ENCODE measurements at regions not wholly inside any gene's neighbourhood (a gene's known extent, or its start where the extent isn't known, plus 50 kb on each side); places are given as distances from the start of the nearest gene placed in this dataset.

DNA sequence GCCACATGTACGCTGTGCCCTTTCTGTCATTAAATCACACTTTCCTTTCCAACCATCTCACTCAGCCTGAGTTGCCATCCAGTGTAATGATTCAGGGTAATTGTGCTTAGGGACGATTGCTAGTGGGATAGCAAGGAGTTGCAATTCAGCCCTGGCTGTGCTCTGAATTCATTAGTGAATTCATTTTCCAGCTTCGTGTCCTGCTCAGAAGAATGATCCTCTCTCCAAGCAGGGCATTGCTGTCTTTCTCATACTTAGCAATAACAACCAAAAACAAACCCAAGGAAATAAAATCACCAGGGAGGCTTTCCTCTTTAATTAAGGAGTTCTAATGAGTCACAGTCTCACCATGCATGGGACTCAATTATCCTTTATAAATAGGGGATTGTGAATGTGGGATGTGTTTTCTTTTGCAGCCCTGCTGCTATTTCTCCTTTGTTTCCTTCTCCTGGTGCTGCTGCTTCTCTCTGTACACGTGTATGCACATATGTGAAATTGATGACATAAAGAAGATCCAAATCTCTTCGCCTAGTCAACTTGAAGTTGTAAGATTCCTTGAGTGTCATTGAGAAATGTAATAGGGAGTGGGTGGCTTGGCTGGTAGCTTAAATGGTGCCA lies 167.0 kb downstream of the TSEN15 start:
- peak in 1 of 2 donors; percentile 21 for DNase-seq (ENCODE audit: low read depth in 2 of 2)

DNA sequence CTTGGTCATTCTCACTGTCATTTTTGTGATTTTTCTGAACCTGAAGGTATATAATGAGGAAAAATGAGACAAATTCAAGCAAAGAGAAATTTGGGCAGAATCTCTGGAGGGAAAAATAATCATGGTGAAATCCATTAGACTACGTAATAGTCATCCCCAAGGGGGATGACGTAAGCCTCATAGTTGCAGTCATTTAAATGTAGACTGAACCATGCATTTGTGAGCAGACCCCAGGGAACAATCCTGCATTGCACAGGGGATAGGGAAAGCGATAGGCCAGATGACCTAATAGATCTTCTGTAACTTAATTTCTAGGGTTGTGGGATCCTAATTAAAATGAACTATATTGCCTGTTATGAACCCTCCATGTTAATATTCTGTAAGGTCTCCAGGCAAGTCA lies 167.4 kb upstream of the C1orf21 start:
- DNase-seq (ENCODE audit: low read depth in 2 of 2) = no peak

DNA sequence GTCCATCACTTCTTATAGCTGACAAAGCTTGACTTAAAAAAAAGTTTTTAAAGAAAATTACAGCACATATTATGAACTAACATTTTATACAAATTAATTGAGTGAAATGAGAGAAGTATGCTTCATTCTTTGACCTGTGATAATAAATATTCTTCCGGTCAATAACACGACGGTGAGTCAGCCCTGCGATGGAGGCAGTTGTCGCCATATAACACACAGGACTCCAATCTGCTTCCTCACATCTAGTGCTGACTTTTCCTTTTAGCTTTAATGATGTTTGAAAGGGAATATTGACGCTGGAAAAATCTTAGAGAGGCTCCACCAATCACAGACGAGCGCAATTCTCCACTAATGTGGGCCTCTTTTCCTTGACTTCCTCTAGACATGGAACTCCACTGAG lies 166.9 kb upstream of the C1orf21 start:
- DNase-seq (ENCODE audit: low read depth in 2 of 2) = no peak

DNA sequence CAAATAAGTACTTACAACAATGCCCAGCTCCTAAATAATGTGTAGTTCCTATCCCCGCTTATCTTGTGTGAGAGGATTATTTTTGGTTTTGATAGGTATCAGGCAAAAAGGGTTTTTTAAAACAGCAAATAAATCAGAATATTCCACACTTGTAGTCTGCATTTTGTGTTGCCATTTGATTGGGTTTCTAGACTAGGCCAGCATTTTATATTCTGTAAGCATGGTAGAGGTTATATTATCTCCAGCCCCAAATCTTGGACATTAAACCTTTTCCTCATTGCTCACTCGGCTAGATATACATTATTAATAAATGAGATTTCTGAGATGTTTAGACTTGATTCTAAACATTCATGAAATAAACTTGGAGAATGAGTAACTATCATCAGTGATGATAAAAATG lies 165.7 kb upstream of the C1orf21 start:
- DNase-seq (ENCODE audit: low read depth in 2 of 2) = no peak

DNA sequence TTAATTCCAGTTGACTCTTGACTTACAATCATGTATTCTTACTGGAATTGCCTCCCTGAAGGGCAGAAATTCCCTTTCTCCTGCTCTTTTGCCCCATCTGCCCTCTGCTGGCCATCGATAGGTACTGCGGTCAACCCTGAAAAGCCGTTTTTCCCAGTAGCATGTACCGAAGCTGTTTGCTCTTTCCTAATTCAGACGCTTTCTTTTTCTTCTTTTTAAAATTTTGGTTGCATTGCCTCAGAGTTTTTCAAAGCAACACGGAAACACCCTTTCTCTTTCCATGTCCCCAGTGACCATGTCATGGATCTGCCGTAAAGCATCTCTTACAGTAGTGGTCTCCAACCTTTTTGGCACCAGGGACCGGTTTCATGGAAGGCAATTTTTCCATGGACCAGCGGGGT lies 164.2 kb upstream of the C1orf21 start:
- DNase-seq (ENCODE audit: low read depth in 2 of 2) = peak; percentile 51 to 73

DNA sequence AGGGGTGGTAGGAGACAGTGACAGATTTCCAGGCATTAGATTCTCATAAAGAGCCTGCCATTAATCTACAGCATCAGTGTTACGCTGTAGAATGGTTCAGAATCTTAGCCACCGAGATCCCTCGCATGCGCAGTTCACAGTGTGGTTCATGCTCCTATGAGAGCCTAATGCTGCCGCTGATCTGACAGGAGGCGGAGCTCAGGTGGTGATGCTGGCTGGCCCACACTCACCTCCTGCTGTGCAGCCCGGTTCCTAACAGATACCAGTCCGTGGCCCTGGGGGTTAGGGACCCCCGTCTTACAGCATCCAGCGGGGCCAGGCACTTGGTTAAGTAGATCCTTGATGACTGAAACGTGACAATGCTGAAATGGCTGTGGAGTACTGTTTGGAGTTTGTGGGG lies 163.6 kb upstream of the C1orf21 start:
- DNase-seq (ENCODE audit: low read depth in 2 of 2) = no peak

DNA sequence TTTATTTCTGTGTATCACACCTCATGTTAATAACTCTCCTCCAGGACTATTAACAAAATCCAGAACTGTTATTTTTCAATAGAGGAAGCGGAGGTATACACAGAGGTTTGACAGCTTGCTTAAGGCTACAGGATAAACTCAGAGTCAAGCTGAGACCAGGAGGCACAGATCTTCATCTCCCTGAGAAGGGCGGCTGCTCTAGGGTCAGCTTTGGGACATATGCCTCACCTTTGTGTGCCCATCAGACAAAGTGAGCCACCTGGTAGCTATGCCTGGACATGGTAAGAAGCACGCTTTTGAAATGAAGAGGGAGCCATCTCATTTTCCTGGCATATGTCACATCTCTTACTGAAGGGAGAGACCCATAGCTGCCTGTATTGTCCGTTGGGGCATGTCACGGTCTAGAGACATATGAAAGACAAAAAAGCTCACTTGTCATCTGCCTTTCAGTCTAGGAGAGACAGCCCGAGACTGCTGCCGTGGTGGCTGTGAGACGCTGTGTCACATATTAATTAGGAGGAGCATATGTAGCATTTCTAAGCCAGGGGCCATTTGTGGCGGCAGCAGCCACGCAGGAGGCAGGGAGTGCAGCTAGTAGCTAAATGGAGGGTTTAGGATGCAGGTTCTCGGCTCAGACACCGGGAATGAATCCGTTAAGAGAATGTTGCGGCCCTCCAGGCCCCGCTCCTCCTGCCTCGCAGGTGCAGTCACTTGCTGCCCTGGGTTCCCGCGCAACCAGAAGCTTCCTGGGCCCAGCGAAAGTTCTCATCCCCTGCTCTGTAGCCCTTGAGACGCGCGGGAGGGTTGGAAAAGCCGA lies 161.3 kb upstream of the C1orf21 start:
- no peak for DNase-seq (ENCODE audit: low read depth in 2 of 2)

DNA sequence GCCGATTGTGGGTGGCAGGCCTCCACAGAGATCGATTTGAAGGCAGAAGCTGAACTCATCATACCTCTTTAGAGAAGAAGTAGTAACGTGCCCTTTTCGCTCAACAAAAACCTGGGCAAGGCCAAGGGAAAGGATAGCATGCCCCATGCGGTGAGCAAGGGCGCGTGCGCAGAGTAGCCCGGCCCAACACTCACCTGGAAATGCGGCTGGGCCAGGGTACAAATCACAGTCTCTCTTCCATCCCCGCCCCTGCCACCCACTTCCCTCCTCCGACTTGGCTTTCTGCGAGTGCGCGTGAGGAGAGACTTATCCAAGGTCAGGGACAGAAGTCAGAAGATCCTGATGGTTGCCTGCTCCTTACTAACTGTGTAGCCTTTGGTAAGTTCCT lies 160.7 kb upstream of the C1orf21 start:
- DNase-seq (ENCODE audit: low read depth in 2 of 2) = no peak

DNA sequence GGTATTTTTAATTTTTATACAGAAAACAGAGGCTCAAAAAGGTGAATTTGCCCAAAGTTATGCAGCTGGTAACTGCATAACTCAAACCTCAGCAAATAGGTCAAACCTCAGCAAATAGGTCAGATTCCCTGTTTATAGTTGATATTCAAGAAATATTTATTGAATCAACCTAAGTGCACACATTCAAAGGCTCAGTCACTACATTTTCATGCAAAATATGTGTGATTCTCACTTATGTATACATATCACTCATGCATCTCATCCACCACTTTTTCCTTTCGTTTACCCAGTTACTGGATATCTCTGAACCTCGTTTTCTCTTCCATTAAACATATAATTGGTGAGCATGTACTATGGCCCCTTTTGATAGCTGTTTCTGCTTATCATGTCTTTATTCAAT lies 158.3 kb upstream of the C1orf21 start:
- no peak for DNase-seq (ENCODE audit: low read depth in 2 of 2)

DNA sequence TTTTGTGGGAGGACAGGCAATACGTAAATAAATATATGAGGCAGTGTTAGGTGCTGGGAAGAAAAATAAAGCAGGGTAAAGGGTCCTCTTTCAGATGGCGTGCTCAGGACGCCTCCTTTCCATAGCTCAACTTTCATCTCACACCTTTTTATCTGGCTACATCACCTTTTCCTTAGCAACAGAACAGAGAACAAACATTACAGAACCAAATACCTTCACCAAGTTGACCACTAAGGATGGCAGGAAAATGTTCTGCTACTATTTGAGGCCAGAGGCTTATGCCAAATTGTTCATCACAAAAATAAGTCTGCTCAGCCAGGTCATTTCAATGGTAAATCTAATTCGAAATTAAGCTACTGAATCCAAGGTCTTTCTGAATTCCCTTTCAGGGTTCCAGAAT lies 149.2 kb upstream of the C1orf21 start:
- no peak for DNase-seq (ENCODE audit: low read depth in 2 of 2)

DNA sequence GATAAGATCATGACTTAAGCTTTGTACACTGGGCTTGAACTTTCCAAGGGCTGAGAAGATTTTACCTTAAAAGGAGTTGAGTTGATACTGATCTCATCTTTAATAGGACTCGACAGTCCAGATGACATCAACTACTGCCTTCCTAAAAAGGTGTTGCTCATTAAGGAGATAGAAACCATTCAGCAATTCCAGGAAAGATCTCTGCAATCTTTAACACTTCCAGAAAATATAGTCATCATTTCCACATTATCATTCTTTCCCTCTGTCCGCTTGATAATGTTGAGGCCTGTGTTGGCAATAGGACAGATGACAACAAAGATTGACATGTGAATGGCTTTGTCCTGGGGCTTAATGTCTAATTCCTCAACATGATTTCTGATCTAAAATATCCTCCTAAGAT lies 145.4 kb upstream of the C1orf21 start:
- DNase-seq (ENCODE audit: low read depth in 2 of 2) = no peak

DNA sequence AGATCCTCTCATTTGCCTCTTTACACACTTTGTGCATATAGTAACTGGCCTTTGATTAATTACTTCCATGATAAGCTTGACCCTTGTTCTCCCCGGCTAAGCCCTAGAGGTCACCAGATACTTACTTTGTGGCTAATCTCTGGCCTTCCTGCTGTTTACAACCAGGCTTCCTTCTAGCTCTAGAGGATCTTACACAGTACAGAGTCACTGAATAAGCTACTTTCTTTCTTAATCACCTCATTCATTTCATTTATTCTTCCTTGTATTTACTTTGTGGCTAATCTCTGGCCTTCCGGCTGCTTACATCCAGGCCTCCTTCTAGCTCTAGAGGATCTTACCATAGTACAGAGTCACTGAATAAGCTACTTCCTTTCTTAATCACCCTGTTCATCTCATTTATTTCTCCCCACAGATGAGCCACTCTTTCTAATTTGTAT lies 144.3 kb upstream of the C1orf21 start:
- DNase-seq (ENCODE audit: low read depth in 2 of 2) = peak in 1 of 2 donors; percentile 59

DNA sequence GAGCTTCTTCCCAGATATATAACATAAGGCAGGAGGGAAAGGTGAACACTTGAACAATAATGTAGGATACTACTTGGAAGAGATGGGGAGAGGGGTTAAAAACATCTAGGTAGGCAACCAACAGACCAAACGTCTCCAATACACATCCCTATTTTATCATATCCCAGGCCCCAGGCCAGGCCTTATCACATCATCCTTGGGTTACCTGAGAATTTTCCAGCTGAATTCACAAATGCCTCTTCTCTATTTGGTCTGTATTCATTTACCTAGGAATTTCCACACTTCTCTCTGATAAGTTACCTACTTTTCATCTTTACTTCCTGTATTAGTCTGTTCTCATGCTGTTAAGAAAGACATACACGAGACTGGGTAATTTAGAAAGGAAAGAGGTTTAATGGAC lies 141.9 kb upstream of the C1orf21 start:
- DNase-seq (ENCODE audit: low read depth in 2 of 2) = no peak

DNA sequence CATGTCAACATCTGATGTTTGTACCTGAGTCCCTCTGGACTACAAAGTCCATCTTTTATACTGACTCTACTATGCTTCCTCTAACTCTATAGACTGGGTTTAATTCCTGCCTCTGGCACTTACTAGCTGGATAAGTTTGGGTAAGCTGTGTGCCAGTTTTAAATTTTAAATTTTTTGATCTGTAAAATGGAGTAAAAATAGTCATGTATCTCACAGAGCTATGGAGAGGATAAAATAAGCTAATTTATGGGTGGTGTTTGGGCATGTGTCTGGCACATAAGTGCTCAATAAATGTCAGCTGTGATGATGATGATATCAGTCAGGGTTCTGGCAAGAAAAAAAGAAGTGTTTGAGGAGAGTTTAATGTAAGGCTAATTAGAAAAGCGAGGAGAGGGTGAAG lies 139.2 kb upstream of the C1orf21 start:
- no peak for DNase-seq (ENCODE audit: low read depth in 2 of 2)

DNA sequence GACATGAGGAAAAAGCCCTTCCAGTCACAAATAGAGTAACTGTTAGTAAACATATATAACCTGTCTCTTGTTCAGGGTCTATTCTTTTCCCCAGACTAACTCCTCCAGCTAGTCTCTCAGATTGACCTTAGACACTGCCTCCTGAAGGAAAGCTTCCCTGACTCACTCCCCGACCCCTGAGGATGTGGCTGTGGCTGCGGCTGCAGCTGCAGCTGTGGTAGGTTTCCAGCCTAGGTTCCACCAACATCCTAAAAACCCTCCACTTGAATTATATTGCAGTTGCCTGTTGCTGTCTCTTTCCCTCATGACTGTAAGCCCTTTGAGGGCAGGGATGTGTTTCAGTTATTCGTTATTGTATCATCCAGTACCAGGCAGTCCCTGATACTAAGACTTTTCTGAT lies 132.9 kb upstream of the C1orf21 start:
- no peak for DNase-seq (ENCODE audit: low read depth in 2 of 2)

DNA sequence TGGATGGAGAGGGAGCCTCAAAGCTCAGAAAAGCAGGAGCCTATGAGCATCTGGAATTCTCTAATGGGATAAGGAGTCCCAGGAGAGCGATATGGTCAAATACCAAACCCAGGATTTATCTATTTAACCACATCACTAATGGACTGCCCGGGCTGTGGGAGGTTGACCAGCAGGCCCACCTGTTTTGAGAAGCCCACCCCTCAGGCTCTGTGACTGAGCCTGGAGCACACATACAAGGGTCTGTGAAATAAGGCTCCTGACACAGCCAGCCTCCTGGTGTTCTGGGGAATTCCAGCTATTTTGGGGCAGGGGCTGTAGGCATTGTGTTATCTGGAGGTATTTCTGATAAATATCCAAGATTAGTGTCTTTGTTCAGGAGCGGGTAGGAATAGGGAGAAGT lies 132.0 kb upstream of the C1orf21 start:
- DNase-seq (ENCODE audit: low read depth in 2 of 2) = no peak

DNA sequence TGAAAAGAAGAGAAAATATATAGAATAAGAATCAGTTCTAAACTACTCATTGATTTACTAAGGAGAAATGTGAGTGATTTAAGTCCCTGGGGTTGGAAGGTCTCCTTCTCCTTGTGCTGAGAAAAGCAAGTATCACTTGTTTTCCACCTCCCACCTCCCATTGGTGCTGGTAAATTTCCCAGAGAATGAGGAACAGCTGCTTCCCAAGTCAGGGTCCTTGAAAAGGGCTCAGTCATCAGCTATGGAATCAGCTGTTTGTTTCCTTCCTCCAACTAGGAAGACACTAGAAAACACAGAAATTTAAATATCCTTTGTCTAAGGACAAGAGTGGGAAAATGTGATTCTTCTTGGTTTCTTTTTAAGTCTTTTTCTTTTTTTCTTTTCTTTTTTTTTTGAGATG lies 131.3 kb upstream of the C1orf21 start:
- peak in 1 of 2 donors; percentile 22 for DNase-seq (ENCODE audit: low read depth in 2 of 2)

DNA sequence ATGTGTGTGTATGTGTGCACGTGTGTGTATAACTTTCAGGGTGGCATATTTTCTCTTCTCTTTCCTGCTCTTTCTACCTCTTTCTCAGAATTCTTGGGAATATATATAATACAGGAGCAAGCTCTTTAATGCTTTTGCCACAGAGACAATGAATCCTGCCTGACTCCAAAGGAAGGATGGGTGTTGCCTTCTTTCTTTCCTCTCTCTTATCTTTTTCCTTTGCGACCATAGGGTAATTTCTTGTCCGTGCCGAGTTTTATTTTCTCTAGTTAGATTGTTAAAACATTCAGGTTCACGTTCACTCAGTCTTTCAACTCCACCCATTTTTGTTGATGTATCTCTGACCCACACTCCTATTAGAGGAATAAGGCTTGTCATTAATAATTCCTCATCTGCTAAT lies 129.0 kb upstream of the C1orf21 start:
- no peak for DNase-seq (ENCODE audit: low read depth in 2 of 2)

DNA sequence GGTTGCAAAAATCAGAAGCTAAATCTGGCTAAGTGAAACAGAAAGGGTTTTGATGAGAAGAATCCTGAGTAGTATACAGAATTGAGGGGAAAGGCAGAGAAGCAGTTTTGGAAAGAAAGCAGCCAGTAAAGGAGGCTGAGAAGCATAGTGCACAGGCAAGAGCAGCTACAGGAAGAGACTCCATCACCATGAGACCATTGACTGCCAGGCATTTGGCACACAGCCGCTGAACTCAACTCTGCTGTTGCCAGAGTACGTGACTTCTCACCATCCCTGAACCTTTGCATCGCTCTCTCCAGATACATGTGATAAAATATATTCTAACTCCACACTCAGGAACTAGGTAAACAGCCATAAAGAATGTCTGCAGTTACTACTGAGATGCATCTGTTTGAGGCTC lies 128.3 kb upstream of the C1orf21 start:
- peak; percentile 12 to 42 for DNase-seq (ENCODE audit: low read depth in 2 of 2)

DNA sequence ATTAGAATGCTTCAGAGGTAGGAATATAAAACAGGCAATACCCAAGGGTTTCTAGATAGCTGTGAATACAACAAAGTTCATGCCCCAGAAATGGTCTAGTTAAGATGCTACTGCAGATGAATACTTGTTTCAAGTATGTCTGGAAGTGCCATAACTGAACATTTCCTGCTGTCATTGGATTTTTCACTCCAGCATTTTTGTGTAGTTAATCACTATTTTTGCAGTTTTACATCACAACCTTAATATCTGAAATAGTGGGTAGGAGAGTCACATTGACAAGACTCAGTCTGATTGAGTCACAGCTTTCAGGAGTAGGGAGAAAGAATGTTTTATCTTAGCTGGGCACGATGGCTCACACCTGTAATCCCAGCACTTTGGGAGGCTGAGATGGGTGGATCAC lies 126.4 kb upstream of the C1orf21 start:
- DNase-seq (ENCODE audit: low read depth in 2 of 2) = peak in 1 of 2 donors; percentile 33

DNA sequence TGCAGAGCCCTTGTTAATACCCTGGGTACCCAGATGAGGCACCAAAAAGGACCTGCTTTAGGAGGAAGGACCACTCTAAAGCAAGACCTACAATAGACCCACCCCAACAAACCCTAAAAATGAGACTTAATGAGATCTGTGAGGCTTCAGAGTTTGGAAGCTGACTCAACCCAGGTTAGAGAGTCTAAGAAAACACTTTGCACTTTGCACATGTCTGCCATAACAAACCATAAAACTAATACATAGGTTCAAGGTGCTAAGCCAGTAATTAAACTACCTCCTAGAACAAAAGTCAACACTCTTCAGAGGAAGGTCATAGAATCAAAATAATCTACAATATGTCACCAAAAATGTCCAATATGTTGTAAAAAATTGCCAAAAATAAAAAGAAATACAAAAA lies 124.7 kb upstream of the C1orf21 start:
- DNase-seq (ENCODE audit: low read depth in 2 of 2) = no peak

DNA sequence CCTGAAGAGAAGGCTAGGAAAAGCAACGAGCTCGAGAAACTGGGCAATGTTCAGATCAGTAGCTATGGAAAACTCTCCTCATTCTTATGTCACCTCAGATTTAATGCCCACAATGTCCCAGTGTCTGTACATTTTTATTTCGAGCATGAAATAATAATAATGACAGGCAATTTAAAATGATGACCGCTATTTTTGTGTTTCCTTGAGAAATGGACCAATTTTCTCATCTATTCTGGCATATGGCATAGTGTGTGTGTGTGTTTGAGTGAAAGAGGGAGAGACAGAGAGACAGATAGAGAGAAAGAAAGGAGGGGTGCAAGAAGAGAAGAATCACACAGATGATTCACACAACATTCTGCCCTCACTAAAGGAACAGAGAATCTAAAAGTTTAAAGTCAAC lies 119.1 kb upstream of the C1orf21 start:
- DNase-seq (ENCODE audit: low read depth in 2 of 2) = no peak

DNA sequence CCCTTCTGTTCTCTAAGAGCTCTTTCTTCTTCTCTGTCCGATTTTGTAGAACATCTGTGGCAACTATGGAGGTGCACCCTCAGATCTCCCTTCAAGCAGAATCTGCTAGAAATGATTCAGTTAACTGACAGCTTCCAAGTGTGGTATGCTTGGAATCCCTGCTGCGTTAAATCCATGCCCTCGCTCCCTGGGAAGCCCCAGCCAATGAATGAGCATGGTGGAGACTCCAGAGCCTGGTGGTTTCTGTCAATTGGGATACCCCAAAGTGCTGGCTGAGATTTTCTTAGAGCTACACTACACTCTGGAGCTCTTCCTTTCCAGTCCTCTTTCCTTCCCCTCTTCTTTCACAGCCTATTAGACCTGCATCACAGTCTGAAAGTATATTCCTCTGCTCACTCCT lies 116.3 kb upstream of the C1orf21 start:
- DNase-seq (ENCODE audit: low read depth in 2 of 2) = no peak

Measured in lung microvascular endothelial cell (primary cell).